Lower leg skin (tissue), 3 donors: ENCODE measurements at regions not wholly inside any gene's neighbourhood (a gene's known extent, or its start where the extent isn't known, plus 50 kb on each side); places are given as distances from the start of the nearest gene placed in this dataset.

Experiments used
- CTCF ChIP-seq, 3 donors: fragments of 450-650 bp; IDR thresholded peaks; one replicate each; pipeline ENCODE4 v1.5.1; 2016; ENCODE audit warnings: antibody characterized with exemption in 3 of 3, mild to moderate bottlenecking in 3 of 3, moderate library complexity in 2 of 3
- POLR2A ChIP-seq, 2 donors: fragments of 450-650 bp; IDR thresholded peaks; one replicate each; pipeline ENCODE4 v1.6.1; 2016 to 2017; ENCODE audit warnings: antibody characterized with exemption in 2 of 2, mild to moderate bottlenecking in 1 of 2, moderate library complexity in 1 of 2

- no peak for TF ChIP-seq POLR2A (IDR thresholded peaks at IDR 0.05)
- no peak for TF ChIP-seq CTCF (IDR thresholded peaks at IDR 0.05)
Measured at GRCh38 chr5:117803533-117803932, 1184.8 kb downstream of the DTWD2 start.
